Lower lobe of right lung (tissue), 2 donors: ENCODE measurements at regions not wholly inside any gene's neighbourhood (a gene's known extent, or its start where the extent isn't known, plus 50 kb on each side); places are given as distances from the start of the nearest gene placed in this dataset.
"Not testable (repeated sequence)": the region's sequence is repeated elsewhere in the genome, so short reads cannot be mapped to it uniquely, and the experiment has no call there.

Source experiments
- ATAC-seq, 2 donors: fragments of 200-7000 bp; cut with Tn5 transposase; one replicate each; pipeline ENCODE4 v1.9.1; 2020 to 2022; ENCODE audit warnings: mild to moderate bottlenecking in 2 of 2, moderate library complexity in 2 of 2
- DNase-seq: peaks from one replicate; pipeline ENCODE4 v3.0.0-alpha.2; 2020
- H3K27ac ChIP-seq: fragments of 200-600 bp; one replicate; pipeline ENCODE4 v1.8.0; 2022
- H3K27me3 ChIP-seq: fragments of 200-600 bp; one replicate; pipeline ENCODE4 v1.8.0; 2022; ENCODE audit warnings: low read depth
- H3K36me3 ChIP-seq: fragments of 200-600 bp; one replicate; pipeline ENCODE4 v1.8.0; 2022; ENCODE audit warnings: mild to moderate bottlenecking
- H3K4me1 ChIP-seq: fragments of 200-600 bp; one replicate; pipeline ENCODE4 v1.8.0; 2022
- H3K4me3 ChIP-seq: fragments of 200-600 bp; one replicate; pipeline ENCODE4 v1.8.0; 2022; ENCODE audit warnings: mild to moderate bottlenecking
- H3K9me3 ChIP-seq: fragments of 200-600 bp; one replicate; pipeline ENCODE4 v1.8.0; 2022
- CTCF ChIP-seq: fragments of 200-600 bp; IDR thresholded peaks from one replicate; pipeline ENCODE4 v1.8.0; 2022; ENCODE audit warnings: antibody characterized with exemption, mild to moderate bottlenecking
- intact Hi-C: fragments of 100-400 bp; cut with DNase I; formaldehyde crosslinking; loops from one replicate; pipeline ENCODE4 v1.11.0; 2022
- donor health status: DM: no; HTN: yes; CAD: no; lungs with severe emphysema.

GRCh38 chr13:78121001-78121400 is 202.4 kb upstream of the EDNRB start:
- Histone ChIP-seq H3K9me3 (no peaks in the 10 kb centered on the region), H3K4me1 (no peaks in the 10 kb centered on the region), H3K4me3 (no peak overlapping the region), H3K27me3 (no peaks in the 10 kb centered on the region), H3K27ac (no peak overlapping the region), H3K36me3 (no peaks in the 10 kb centered on the region)
- DNase-seq (no peak), ATAC-seq (no peak)
- no peak for TF ChIP-seq CTCF
- intact Hi-C loops, result loop anchor here (5.0 kb wide), 1 partner anchor 344 kb away; no protein-coding TSS in a partner anchor

GRCh38 chr13:78120144-78120543 is 201.5 kb upstream of the EDNRB start:
- H3K4me3 ChIP-seq, ATAC-seq, H3K27ac ChIP-seq, H3K27me3 ChIP-seq, H3K9me3 ChIP-seq, DNase-seq, H3K4me1 ChIP-seq, H3K36me3 ChIP-seq: not testable (repeated sequence)
- intact Hi-C loops, result loop anchor here (5.0 kb wide), 1 partner anchor 343 kb away; no protein-coding TSS in a partner anchor

- DNase-seq, H3K4me3 ChIP-seq, H3K27ac ChIP-seq, H3K4me1 ChIP-seq, ATAC-seq, H3K36me3 ChIP-seq, H3K9me3 ChIP-seq, intact Hi-C loops, H3K27me3 ChIP-seq: not testable (repeated sequence)
These were observed 198.4 kb upstream of the EDNRB start for GRCh38 chr13:78117070-78117469.

GRCh38 chr13:78105656-78106055 is 187.0 kb upstream of the EDNRB start:
- DNase-seq (no peak), ATAC-seq (no peak)
- Histone ChIP-seq H3K36me3 (no peaks in the 10 kb centered on the region), H3K4me3 (no peak overlapping the region), H3K4me1 (no peaks in the 10 kb centered on the region), H3K27ac (no peak overlapping the region), H3K9me3 (no peaks in the 10 kb centered on the region), H3K27me3 (no peaks in the 10 kb centered on the region)
- TF ChIP-seq CTCF, result no peak
- intact Hi-C loops, result no loop called here

- Histone ChIP-seq H3K36me3 (no peaks in the 10 kb centered on the region), H3K4me3 (no peak overlapping the region), H3K27me3 (no peaks in the 10 kb centered on the region), H3K4me1 (no peaks in the 10 kb centered on the region), H3K9me3 (no peaks in the 10 kb centered on the region), H3K27ac (no peak overlapping the region)
- no peak for DNase-seq
- TF ChIP-seq CTCF, result no peak
- intact Hi-C loops, result no loop called here
- ATAC-seq, result no peak
These were observed 185.3 kb upstream of the EDNRB start for GRCh38 chr13:78103936-78104335.

- no peaks in the 10 kb centered on the region for H3K36me3 ChIP-seq
- ATAC-seq (no peak), DNase-seq (no peak)
- no peak overlapping the region for H3K4me3 ChIP-seq
- no peak overlapping the region for H3K27ac ChIP-seq
- TF ChIP-seq CTCF, result no peak
- no peaks in the 10 kb centered on the region for H3K27me3 ChIP-seq
- H3K9me3 ChIP-seq, result no peaks in the 10 kb centered on the region
- H3K4me1 ChIP-seq, result no peaks in the 10 kb centered on the region
- intact Hi-C loops, result no loop called here
These were observed 184.1 kb upstream of the EDNRB start for GRCh38 chr13:78102741-78103140.

- Histone ChIP-seq H3K27me3 (no peaks in the 10 kb centered on the region), H3K9me3 (no peaks in the 10 kb centered on the region), H3K4me3 (no peak overlapping the region), H3K4me1 (no peaks in the 10 kb centered on the region), H3K36me3 (no peaks in the 10 kb centered on the region), H3K27ac (no peak overlapping the region)
- TF ChIP-seq CTCF, result no peak
- peak; percentile 31 to 64 for ATAC-seq
- intact Hi-C loops, result no loop called here
- DNase-seq, result no peak
These were observed 183.6 kb upstream of the EDNRB start for GRCh38 chr13:78102121-78102677.
